ENCODE measurements at regions not wholly inside any gene's neighbourhood (a gene's known extent, or its start where the extent isn't known, plus 50 kb on each side); places are given as distances from the start of the nearest gene placed in this dataset.
A peak's percentile ranks its signal among the peaks of the same experiment; 100 is the strongest.

GRCh38 chr1:67627336-67627735 is 57.7 kb upstream of the GADD45A start:
- no peaks in the 10 kb centered on the region for H3K79me2 ChIP-seq (ENCODE audit: control insufficient read depth, insufficient read depth, low read length)
- H2AFZ ChIP-seq (ENCODE audit: control insufficient read depth, low read length): no peak overlapping the region
- H3K27me3 ChIP-seq (ENCODE audit: control insufficient read depth, extremely low read depth, insufficient read depth, low read length): no peaks in the 10 kb centered on the region
- TF ChIP-seq, protein P1, sequence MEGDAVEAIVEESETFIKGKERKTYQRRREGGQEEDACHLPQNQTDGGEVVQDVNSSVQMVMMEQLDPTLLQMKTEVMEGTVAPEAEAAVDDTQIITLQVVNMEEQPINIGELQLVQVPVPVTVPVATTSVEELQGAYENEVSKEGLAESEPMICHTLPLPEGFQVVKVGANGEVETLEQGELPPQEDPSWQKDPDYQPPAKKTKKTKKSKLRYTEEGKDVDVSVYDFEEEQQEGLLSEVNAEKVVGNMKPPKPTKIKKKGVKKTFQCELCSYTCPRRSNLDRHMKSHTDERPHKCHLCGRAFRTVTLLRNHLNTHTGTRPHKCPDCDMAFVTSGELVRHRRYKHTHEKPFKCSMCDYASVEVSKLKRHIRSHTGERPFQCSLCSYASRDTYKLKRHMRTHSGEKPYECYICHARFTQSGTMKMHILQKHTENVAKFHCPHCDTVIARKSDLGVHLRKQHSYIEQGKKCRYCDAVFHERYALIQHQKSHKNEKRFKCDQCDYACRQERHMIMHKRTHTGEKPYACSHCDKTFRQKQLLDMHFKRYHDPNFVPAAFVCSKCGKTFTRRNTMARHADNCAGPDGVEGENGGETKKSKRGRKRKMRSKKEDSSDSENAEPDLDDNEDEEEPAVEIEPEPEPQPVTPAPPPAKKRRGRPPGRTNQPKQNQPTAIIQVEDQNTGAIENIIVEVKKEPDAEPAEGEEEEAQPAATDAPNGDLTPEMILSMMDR (optimal IDR thresholded peaks at IDR 0.05 in 1 of 3, IDR thresholded peaks at IDR 0.05 in 1 of 3, conservative IDR thresholded peaks at IDR 0.05 in 1 of 3; ENCODE audit: extremely low read depth in 1 of 3, insufficient read depth in 2 of 3, low read length in 3 of 3): no peak
- TF ChIP-seq EZH2 (IDR thresholded peaks at IDR 0.05; ENCODE audit: low read length): no peak
- H3K9ac ChIP-seq (ENCODE audit: control insufficient read depth, extremely low read depth, insufficient read depth, low read length): peak overlapping the region; percentile 36
- H3K9me1 ChIP-seq (ENCODE audit: control insufficient read depth, extremely low read depth, insufficient read depth, low read length): no peaks in the 10 kb centered on the region
- no peaks in the 10 kb centered on the region for H3K9me3 ChIP-seq (ENCODE audit: control insufficient read depth, low read depth, low read length)
- H3K4me1 ChIP-seq (ENCODE audit: control insufficient read depth, extremely low read depth, insufficient read depth, low read length): peaks cover 53% of the 10 kb centered on the region
- dilution Hi-C loops (cut with MboI; ENCODE audit: extremely low pct_ligation_motif_present, low sequenced_read_pairs): no loop called here
- peak overlapping the region; percentile 87 for H3K27ac ChIP-seq (ENCODE audit: control insufficient read depth, insufficient read depth, low read length)
- no peak for FAIRE-seq
- H3K36me3 ChIP-seq (ENCODE audit: control insufficient read depth in 2 of 2, extremely low read depth in 1 of 2, insufficient read depth in 2 of 2, low read length in 2 of 2): no peaks in the 10 kb centered on the region
- no peaks in the 10 kb centered on the region for H4K20me1 ChIP-seq (ENCODE audit: control insufficient read depth, extremely low read depth, insufficient read depth, low read length)
- DNase-seq (ENCODE audit: low read depth, low spot score): no peak
- no peak overlapping the region for H3K4me2 ChIP-seq (ENCODE audit: control insufficient read depth, extremely low read depth, insufficient read depth, low read depth, low read length)
- H3K4me3 ChIP-seq (ENCODE audit: control insufficient read depth in 2 of 3, extremely low read depth in 1 of 3, insufficient read depth in 2 of 3, low read depth in 1 of 3, low read length in 3 of 3): no peak overlapping the region

DNA sequence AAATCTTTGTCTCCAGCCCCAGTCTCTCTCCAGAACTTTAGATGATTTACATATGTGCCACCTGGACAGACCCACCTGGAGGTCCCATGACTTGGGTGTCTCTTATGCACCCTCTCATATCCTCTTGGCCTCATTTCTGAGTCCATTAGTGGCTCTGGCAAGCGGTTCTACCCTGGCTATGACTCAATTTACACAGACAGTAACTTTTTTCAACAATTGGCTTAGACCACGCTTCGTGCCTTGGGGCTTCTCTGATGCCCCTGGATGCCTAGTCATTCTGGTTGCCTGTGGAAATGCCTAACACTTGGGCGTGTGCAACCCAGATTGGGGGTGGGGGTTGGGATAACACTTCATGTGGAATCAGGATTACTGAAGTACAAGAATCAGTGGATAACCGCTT is 57.1 kb upstream of the GADD45A start:
- Histone ChIP-seq H2AFZ (ENCODE audit: control insufficient read depth, low read length) (no peak overlapping the region), H3K4me2 (ENCODE audit: control insufficient read depth, extremely low read depth, insufficient read depth, low read depth, low read length) (no peak overlapping the region), H3K9me1 (ENCODE audit: control insufficient read depth, extremely low read depth, insufficient read depth, low read length) (no peaks in the 10 kb centered on the region), H3K9me3 (ENCODE audit: control insufficient read depth, low read depth, low read length) (no peaks in the 10 kb centered on the region), H4K20me1 (ENCODE audit: control insufficient read depth, extremely low read depth, insufficient read depth, low read length) (no peaks in the 10 kb centered on the region), H3K27me3 (ENCODE audit: control insufficient read depth, extremely low read depth, insufficient read depth, low read length) (no peaks in the 10 kb centered on the region), H3K36me3 (ENCODE audit: control insufficient read depth in 2 of 2, extremely low read depth in 1 of 2, insufficient read depth in 2 of 2, low read length in 2 of 2) (no peaks in the 10 kb centered on the region), H3K4me3 (ENCODE audit: control insufficient read depth in 2 of 3, extremely low read depth in 1 of 3, insufficient read depth in 2 of 3, low read depth in 1 of 3, low read length in 3 of 3) (no peak overlapping the region), H3K79me2 (ENCODE audit: control insufficient read depth, insufficient read depth, low read length) (no peaks in the 10 kb centered on the region), H3K27ac (ENCODE audit: control insufficient read depth, insufficient read depth, low read length) (peak overlapping the region; percentile 87), H3K4me1 (ENCODE audit: control insufficient read depth, extremely low read depth, insufficient read depth, low read length) (peaks cover 53% of the 10 kb centered on the region), H3K9ac (ENCODE audit: control insufficient read depth, extremely low read depth, insufficient read depth, low read length) (peak overlapping the region; percentile 16)
- DNase-seq (ENCODE audit: low read depth, low spot score) (peak; percentile 57), FAIRE-seq (peak; percentile 57)
- no peak for TF ChIP-seq EZH2 (IDR thresholded peaks at IDR 0.05; ENCODE audit: low read length)
- TF ChIP-seq, protein P1 (optimal IDR thresholded peaks at IDR 0.05 in 1 of 3, IDR thresholded peaks at IDR 0.05 in 1 of 3, conservative IDR thresholded peaks at IDR 0.05 in 1 of 3; ENCODE audit: extremely low read depth in 1 of 3, insufficient read depth in 2 of 3, low read length in 3 of 3): no peak
- dilution Hi-C loops (cut with MboI; ENCODE audit: extremely low pct_ligation_motif_present, low sequenced_read_pairs): no loop called here

Data from keratinocyte (primary cell).